ELF-1 (cell line): ENCODE measurements at regions not wholly inside any gene's neighbourhood (a gene's known extent, or its start where the extent isn't known, plus 50 kb on each side); places are given as distances from the start of the nearest gene placed in this dataset.
A peak's percentile ranks its signal among the peaks of the same experiment; 100 is the strongest.
"Not testable (repeated sequence)": the region's sequence is repeated elsewhere in the genome, so short reads cannot be mapped to it uniquely, and the experiment has no call there.

ENCODE experiments used
- DNase-seq: peaks from one replicate; pipeline ENCODE4 v3.0.0-alpha.2; 2016; ENCODE audit warnings: low read depth, low spot score

- DNase-seq, result no peak
These were observed 1629.4 kb downstream of the PCDH9 start for GRCh38 chr13:65600702-65601101.

GRCh38 chr13:65597839-65598818, 1632.0 kb downstream of the PCDH9 start:
- no peak for DNase-seq

GRCh38 chr13:65595916-65596315, 1634.2 kb downstream of the PCDH9 start:
- no peak for DNase-seq

GRCh38 chr13:65594298-65594781, 1635.8 kb downstream of the PCDH9 start:
- DNase-seq, result no peak

GRCh38 chr13:65593298-65593874, 1636.8 kb downstream of the PCDH9 start:
- no peak for DNase-seq

- no peak for DNase-seq
These were observed 1637.4 kb downstream of the PCDH9 start for GRCh38 chr13:65592731-65593130.

- DNase-seq, result no peak
These were observed 1644.8 kb downstream of the PCDH9 start for GRCh38 chr13:65585346-65585745.

GRCh38 chr13:65584126-65584525, 1646.0 kb downstream of the PCDH9 start:
- peak; percentile 44 for DNase-seq

GRCh38 chr13:65582160-65582559, 1648.0 kb downstream of the PCDH9 start:
- DNase-seq, result peak; percentile 82

- not testable (repeated sequence) for DNase-seq
These were observed 1665.6 kb downstream of the PCDH9 start for GRCh38 chr13:65564561-65564960.

GRCh38 chr13:65562305-65562704, 1667.8 kb downstream of the PCDH9 start:
- DNase-seq, result no peak

GRCh38 chr13:65560936-65561335, 1669.2 kb downstream of the PCDH9 start:
- DNase-seq, result no peak

GRCh38 chr13:65555962-65556361, 1674.2 kb downstream of the PCDH9 start:
- DNase-seq, result no peak

- no peak for DNase-seq
These were observed 1676.9 kb downstream of the PCDH9 start for GRCh38 chr13:65553096-65553727.

GRCh38 chr13:65551208-65551607, 1678.9 kb downstream of the PCDH9 start:
- DNase-seq, result no peak

GRCh38 chr13:65540175-65540574, 1690.0 kb downstream of the PCDH9 start:
- no peak for DNase-seq

- DNase-seq, result no peak
These were observed 1694.8 kb downstream of the PCDH9 start for GRCh38 chr13:65535370-65535769.

GRCh38 chr13:65532231-65532630, 1697.9 kb downstream of the PCDH9 start:
- DNase-seq, result no peak

GRCh38 chr13:65530688-65531087, 1699.4 kb downstream of the PCDH9 start:
- DNase-seq, result no peak

- no peak for DNase-seq
These were observed 1700.6 kb downstream of the PCDH9 start for GRCh38 chr13:65529541-65529940.

GRCh38 chr13:65508745-65509144, 1721.4 kb downstream of the PCDH9 start:
- no peak for DNase-seq

GRCh38 chr13:65508338-65508737, 1721.8 kb downstream of the PCDH9 start:
- DNase-seq, result no peak
